Right renal cortex interstitium (tissue), 3 donors: ENCODE measurements at regions not wholly inside any gene's neighbourhood (a gene's known extent, or its start where the extent isn't known, plus 50 kb on each side); places are given as distances from the start of the nearest gene placed in this dataset.
"Not testable (repeated sequence)": the region's sequence is repeated elsewhere in the genome, so short reads cannot be mapped to it uniquely, and the experiment has no call there.

Experiments
- DNase-seq, 3 donors: peaks; one replicate each; pipeline ENCODE4 v3.0.0-alpha.2; 2013; ENCODE audit warnings: low read depth in 3 of 3, low spot score in 2 of 3

DNA sequence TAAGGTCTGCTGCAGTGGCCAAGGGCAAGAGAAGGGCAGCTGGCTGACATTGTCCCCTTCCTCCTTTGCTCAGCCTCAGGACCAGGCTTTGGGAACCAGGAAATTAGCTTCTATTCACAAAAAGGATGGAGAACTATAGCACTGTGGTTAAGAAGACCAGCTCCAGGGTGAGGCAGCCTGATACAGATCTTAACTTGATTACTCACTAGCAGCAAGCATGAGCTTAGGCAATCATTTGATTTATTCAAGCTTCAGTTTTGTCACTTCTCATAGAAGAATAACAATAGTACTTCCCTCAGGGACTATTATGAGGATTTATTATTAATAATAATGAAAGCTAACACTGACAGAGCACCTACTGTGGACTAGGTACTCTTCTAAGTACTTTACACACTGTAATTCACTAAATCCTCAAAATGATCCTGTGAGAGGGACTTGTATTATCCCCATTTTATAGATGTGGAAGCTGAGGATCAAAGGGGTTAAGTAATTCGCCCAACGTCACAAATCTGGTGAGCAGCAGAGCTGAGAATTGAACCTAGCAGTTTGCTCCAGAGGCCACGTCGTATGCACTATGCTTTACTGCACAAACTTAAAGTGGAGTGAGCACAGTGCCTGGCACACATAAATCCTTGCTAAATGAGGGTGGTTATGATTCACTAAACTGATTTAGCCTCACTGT lies 130.4 kb upstream of the PAK3 start:
- DNase-seq = no peak

DNA sequence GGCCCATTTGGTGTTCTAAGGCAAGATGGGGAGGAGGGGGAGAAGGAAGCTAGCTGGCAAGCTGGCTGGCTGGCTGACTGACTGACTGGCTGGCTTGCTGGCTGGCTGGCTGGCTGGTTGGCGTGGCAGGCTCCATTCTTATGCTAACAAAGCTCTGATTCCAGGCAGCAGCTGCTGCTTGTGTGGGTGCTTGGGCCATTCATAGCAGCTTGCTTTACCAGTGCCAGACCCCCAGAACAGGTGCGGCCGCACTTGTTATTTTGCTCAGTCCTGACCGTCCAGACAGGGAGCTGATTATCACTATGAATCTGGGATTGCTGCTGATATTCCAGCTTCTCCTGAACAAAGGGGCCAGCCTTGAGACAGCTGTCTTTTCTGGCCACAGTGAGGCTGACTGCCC lies 131.2 kb upstream of the PAK3 start:
- no peak for DNase-seq

DNA sequence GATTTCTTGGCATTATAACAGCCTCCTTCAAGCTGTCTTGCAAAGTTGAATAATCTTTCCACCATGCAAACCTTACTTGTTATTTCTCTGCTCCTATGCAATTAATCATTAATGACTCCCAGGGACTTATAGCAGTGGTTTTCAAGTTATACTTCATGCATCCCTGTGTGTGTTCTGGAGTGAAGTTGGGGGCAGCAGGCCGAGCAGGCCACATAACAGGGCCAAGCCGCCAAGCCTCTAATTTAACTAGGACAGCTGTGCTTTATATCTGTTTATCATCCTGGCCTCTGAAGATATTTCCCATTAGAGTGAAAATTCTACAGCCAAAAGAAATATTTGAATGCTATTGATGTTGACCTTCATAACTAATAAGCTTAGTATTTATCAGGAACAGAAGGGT lies 133.5 kb upstream of the PAK3 start:
- DNase-seq = no peak

DNA sequence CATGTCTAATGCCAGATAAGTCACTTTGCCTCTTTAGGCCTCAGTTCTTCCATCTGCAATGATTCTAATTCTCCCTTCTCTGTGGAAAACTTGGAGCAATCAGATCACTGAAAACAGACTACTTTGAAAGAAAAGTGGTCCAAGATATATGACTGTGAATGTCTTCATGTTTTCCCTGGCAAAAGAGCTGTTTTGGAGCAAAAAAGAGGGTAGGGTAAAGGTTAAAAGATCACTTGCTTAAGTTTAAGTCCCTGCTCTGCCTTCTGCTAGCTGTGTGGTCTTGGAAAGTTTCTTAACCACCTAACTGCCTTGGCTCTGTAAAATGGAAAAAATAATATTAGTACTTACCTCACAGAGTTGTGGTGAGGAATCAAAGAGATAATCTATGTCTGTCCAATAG lies 140.3 kb upstream of the PAK3 start:
- no peak for DNase-seq

DNA sequence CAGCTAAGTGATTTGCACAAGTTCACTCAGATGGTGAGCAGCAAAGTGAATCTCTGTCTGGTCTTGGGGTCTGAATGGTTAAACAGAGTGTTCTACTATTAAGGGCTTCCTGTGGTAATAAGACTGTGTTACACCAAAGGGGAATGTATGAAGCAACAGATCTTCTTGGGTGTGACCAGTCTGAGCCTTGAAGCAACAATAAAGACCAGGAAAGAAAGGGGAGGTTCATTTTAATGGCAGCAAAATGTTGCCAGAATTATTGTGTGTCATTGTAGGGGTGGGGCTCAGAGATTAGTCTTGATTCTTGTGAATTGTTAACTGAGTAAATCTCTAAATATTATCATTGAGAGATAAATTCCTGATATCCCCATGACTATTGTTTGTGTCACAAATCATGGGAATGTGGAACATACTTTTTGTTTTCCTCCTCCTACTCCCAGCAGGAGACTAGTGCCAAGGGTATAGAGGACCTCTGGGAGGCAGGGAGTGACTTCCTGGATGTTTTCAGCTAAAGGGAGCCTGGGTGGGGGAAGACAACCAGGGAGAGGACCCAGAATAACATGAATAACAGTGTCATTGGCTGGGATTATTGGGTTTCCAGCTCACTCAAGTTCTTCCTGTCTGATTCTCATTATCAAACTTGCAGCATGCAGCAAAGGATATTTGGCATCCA lies 141.4 kb upstream of the PAK3 start:
- no peak for DNase-seq

DNA sequence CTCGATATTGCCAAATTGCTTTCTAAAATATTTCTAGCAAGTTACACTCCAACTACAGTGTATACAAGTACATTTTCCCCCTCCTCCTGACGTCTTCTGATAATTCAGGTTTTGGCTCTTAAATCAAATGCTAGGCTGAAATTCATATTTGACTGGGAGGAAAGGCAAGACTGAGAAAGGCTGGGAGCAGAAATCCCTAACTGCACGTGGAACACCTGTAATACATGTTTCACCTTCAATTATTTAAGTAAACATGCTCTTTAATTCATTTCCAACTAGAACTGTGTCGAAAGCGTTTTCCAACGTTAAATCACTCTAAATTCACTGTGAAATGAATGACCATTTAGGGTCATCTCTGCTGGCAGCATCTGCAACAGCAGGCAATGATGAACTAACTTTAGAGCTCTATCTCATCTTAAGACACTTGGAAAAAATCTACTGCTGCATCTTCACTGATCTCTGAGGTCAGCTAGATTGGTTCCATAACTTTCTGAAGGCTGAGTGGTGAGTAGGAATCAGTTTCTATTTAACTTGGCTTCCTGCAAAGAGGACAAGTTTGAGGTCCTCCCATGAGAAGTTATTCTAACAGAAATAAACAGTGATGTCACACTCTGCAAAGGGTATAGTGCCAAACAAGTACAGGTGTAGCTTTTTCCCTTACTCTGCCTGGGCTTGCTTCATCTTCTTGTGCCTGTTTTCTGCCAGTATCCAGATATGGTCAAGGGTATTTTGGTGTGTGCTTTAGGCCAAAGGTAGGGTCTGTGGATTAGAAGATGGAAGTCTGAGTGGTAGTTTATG lies 144.3 kb upstream of the PAK3 start:
- DNase-seq = no peak

DNA sequence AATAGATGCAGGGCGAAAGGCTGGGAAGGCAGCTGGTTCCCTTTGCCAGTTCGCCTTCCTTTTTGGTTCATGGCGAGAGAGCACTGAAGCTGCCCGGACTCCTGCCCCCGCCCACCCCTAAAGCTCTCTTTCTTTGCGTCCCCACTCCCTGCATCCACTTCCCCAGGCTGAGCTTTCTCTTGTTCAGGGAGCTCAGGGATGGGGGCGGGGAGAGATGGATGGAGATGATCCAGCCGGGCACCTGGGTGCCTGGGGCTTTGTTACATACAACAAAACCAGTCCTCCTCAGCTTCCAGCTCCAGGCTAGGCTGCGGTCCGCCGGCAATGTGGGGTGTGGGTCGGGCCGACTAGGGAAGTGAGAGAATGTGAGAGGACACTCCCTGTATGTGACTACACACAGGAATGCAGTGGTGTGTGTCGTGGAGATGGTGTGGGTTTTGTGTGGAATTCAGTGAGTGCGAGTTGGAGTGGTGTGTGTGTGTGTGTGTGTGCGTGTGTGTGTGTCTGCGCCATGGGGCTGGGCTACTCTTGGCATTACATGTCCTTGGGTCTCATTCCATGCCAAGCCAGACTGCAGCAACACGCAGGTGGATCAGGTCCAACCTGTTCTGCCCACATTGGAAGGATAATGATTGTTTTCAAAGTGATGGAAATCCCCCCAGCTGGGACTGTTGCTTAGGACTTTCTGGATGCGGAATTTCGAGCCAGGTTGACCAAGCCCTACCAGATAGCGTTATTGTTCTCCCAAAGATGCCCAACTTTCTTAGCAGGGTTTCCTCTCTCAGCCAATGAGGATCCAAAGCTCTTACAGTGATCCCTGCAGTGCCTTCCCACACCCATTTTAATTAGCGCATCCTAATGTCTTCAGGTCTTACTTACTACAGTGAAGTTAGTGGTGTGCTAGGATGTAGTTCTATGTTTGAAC lies 149.4 kb upstream of the CHRDL1 start:
- no peak for DNase-seq

DNA sequence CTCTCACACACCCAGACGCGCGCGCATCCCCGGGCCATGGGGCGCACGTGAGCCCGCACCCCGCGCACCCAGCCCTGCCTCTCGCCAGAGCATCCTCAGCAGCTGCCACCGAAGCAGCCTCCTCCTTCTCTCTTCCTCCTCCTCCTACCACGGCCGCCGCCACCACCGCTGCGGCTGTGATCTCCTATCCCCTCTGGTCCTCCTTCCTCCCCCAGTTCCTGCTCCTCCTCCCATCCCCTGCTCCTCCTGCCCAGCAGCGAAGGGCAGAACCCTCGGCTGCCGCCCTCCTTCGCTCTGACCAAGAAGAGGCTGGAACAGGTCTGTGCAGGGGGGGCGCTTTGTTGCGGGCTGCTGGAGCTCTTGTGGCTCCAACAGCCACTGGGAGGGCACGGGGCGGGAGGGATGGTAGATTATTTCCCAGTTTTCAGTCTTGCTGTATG lies 148.7 kb upstream of the CHRDL1 start:
- no peak for DNase-seq

DNA sequence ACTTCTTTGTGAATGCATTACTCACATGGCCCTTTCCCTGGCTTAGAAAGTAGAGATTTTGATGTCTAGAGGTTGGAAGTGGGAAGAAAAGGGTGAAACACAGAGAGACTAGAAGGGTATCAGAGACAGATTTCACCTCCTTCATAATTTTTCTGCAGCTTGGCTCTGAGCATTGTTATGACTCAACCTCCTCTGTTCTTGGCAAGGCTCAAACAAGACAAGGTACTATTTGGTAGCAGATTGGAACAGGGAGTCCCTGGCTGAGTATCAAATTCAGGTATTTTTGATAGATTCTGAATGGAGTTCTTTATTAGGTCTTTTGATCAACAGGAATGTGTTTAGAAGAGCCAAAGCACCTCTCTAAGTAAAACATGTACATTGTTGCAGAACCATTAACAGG lies 146.3 kb upstream of the CHRDL1 start:
- DNase-seq = no peak

DNA sequence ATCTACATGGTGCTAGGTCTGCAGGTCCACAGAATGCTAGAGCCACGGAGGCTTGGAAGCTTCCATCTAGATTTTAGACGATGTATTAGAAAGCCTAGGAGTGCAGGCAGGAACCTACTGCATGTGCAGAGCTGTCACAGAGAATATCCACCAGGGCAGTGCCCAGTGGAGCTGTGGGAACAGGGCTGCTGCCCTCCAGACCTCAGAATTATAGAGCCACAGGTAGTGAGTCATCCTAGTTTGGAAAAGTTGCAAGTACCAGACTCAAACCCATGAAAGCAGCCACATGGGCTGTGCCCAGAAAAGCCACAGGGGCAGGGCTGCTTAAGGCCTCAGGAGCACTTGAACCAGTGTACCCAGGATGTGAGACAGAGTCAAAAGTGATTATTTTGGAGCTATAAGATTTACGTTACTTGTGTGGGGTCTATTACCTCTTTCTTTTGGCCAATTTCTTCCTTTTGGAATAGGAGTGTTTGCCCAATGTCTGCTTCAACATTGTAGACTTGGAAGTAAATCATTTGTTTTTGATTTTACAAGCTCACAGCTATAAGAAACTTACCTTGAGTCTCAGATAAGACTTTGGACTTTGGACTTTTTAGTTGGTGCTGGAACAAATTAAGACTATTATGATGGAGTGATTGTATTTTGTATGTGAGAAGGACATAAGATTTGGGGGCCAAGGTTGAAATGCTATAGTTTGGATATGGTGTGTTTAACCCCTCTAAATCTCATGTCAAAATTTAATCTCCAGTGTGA lies 143.5 kb upstream of the CHRDL1 start:
- no peak for DNase-seq

DNA sequence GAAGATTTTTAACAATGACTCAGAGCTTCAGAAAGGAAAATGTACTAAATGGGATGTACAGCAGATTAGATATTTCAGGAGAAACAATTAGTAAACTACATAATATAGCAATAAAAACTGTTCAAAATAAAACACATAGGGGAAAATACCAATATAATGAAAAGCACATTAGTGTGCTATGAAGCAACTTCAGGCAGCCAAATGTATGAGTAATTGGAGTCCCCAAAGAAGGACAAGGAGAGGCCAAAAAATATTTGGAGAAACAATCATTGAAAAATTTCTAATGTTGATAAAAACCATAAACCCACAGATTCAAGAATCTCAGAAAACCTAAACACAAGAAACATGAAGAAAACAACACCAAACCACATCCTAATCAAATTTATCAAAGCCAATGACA lies 129.3 kb upstream of the CHRDL1 start:
- DNase-seq = no peak

DNA sequence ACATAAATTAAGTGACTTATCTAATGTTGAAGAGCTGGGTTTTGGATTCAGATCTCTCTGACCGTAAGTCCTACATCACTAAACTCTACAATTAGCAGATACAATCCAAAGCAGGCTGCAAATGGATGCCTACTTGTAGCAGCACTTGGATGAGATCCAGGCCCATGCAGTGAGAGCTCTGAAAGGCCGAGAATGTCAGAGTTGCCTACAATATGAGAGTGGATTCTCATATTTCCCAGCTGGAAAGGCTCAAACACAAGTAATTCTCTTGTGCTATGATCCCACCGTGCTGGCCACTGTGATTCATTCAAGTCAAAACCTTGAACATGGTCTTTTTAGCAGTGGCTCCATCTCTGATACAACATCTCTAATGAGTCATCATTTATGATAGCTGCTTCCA lies 125.4 kb upstream of the CHRDL1 start:
- DNase-seq = no peak

DNA sequence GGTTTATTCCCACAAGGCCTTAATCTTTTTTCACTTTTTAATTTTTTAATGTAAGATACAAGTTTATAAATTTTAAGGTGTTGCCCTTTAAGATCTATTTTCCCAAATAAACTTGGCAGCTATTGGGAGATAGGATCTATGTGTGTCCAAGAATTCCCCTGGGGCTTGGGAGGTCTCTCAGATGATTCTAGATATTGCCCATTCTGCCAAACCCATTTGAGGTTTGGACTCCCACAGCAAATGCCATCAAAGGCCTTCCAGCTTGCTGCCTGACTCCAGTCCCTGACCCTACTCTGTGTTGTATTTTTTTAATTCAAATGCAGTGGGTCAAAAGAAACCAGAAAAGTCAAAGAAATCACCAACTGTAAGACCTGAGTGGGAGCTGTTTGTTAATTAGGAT lies 120.0 kb upstream of the CHRDL1 start:
- no peak for DNase-seq

DNA sequence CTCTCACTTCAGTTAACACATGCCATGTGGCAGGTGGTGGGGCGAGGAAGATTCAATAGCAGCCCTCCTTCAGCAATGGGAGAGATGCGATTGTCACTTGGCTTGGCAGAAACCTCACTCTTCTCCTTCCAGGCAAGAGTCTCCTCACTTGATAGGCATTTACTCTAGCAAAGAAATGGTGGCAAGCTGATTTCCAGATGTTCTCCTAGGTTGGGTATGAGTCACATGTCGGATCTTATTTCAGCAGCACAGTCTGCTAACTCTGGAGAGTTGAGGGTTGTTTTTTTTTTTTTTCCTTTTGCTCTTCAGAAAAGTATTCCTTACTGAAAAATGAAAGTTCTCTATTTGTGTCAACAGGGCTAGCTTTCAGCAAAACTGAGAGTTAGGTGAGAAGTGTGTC lies 119.5 kb upstream of the CHRDL1 start:
- DNase-seq = no peak

DNA sequence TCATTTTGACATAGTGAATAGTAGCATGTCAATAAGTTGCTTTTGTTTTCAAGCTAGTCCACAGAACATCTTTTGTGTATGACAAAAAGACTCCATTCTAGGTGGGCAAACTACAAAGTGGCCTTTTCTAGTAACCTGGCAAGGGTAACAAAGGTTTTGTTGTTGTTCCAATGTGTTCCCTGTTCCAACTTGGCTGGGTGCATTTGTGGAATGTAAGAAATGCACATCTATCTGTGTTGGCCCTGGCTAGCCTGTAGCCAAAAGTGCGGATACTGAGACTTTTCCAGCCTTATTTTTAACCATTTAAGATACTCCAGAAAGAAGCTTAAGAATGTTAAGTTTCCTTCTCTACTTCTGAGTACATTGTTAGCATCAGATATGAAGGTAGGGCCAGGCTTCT lies 118.7 kb upstream of the CHRDL1 start:
- DNase-seq = no peak

DNA sequence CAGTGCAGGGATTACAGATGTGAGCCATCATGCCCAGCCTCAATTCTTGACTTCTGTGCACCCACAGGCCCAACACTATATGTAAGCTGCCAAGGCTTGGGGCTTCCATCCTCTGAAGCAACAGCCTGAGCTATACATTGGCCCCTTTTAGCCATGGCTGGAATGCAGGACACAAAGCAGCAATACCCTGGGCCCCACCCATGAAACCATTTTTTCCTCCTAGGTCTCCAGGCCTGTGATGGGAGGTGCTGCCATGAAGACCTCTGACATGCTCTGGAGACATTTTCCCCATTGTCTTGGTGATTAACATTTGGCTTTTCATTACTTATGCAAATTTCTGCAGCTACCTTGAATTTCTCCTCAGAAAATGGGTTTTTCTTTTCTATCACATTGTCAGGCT lies 109.1 kb upstream of the CHRDL1 start:
- not testable (repeated sequence) for DNase-seq

DNA sequence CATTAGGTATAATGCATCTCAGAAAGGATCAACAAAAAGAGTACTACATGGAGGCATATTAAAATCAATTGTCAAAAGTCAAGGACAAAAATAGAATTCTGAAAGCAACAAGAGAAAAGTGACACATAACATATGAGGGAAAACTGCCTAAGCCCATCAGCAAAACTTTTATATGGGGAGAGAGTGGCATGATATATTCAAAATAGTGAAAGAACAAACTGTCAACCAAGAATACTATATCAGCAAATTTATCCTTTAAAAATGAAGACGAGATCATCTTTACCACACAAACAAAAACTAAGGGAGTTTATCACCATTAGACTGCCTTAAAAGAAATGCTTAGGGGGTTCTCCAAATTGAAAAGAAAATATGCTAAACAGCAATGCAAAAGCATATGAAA lies 86.4 kb upstream of the CHRDL1 start:
- no peak for DNase-seq

DNA sequence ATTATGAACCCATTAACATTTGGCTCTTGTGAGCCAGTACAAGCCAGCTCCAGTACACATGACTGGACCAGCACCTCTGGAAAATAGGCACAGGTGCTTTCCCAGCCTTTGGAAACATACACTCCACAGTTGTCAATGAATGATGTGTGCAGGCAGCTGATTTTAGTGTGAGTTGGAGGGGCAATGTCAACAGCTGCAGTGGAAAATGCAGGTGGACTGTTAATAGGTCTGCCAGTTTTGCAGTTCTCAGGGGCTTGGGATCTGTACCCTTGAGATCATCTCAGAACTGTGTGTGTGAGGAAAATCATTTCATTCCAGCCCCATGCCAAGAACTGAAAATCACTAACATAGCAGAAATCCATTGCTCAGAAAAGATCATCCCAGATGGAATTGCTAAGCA lies 81.7 kb upstream of the CHRDL1 start:
- DNase-seq = no peak

DNA sequence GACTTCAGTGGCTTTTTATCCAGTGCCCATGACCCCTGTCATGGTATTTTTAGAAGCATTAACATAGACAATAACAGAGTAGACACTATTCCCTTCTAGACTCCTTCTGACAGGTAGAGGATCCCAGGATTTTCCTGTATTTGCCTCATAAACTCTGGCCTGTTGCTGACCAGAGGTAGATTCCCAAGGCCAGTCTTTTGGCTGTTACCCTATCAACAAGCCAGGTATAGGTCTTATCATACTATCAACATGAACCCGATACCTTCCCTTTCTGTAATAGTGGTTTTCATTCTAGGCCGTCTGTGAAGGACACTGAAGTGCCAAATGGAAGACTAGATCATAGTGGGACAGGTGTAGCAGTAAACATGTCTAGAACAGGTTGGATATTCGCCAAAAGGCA lies 76.2 kb upstream of the CHRDL1 start:
- no peak for DNase-seq

DNA sequence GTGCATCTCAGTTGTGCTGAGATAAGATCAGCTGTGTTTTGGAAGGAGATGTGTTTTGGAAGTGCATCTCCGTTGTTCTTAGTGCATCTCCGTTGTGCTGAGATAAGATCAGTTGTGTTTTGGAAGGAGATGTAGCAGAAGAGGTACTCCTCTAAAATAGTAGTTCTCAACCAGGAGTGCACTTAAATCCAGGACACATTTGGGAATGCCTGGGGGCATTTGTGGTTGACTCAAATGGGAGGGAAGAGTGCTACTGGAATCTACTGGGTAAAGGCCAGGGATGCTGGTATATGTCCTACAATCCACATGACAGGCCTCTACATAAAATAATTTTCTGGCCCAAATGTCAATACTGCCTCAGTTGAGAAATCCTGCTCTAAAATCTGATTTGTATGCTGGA lies 70.8 kb upstream of the CHRDL1 start:
- no peak for DNase-seq
